GM12874 (cell line): ENCODE measurements at regions not wholly inside any gene's neighbourhood (a gene's known extent, or its start where the extent isn't known, plus 50 kb on each side); places are given as distances from the start of the nearest gene placed in this dataset.

ENCODE experiments used
- TF ChIP-seq, protein P1 (sequence below): IDR thresholded peaks from 2 replicates; pipeline ENCODE4 v1.5.1; 2011; ENCODE audit warnings: low read depth, mild to moderate bottlenecking, control low read depth, low read length, moderate library complexity; ENCODE audit not compliant: insufficient read depth

DNA sequence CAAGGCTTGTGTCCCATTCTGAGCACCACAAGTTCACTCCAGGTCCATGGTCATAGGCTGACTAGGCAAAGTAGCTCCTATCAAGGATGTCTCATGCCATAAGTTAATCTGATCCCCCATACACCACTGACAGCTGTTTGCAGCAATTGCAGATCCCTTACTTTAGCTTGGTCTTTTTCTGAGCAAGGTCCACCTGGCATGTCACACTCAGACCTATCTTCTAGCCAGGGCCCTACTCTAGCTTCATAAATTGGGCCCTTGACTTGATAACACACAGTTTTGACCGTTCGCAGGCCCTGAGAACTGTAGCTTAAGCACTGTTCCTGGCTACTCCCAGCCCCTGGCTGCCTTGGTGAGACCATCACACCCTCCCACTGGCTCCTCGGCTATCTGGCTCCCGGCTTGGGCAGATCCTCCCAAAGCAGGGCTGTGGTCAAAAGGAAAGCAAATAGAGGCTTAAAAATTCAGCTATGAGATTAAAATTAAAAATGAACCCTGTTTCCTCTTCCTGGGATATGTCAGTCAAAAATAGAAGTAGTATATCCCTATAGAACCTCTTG is 427.4 kb downstream of the RAB28 start:
- TF ChIP-seq, protein P1, sequence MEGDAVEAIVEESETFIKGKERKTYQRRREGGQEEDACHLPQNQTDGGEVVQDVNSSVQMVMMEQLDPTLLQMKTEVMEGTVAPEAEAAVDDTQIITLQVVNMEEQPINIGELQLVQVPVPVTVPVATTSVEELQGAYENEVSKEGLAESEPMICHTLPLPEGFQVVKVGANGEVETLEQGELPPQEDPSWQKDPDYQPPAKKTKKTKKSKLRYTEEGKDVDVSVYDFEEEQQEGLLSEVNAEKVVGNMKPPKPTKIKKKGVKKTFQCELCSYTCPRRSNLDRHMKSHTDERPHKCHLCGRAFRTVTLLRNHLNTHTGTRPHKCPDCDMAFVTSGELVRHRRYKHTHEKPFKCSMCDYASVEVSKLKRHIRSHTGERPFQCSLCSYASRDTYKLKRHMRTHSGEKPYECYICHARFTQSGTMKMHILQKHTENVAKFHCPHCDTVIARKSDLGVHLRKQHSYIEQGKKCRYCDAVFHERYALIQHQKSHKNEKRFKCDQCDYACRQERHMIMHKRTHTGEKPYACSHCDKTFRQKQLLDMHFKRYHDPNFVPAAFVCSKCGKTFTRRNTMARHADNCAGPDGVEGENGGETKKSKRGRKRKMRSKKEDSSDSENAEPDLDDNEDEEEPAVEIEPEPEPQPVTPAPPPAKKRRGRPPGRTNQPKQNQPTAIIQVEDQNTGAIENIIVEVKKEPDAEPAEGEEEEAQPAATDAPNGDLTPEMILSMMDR, result no peak

DNA sequence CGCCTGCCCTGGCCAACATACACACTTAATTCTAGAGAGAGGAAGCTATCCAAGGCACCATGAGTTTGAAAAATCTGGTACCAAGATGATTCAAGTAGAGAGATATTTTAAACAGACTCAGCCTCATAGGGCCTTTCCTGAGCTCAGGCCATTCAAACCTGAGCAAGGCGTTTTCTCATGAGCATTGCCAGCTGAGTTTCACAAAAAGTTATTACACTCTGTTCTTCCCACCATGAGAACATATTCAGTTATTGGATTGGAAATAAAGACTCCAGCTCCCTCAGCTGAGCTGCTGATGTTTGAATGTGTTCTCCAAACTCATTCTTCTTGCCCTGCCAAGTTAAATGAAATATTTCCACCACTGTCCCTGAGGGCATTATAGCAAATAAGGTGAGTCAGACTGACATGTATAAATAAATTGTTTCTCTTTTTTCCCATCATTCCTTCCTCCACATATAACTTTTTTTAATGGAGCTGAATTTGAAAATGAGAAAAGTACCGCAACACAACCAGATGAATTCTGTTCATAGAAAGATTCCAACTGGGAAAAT is 429.6 kb downstream of the RAB28 start:
- TF ChIP-seq, protein P1, result no peak

DNA sequence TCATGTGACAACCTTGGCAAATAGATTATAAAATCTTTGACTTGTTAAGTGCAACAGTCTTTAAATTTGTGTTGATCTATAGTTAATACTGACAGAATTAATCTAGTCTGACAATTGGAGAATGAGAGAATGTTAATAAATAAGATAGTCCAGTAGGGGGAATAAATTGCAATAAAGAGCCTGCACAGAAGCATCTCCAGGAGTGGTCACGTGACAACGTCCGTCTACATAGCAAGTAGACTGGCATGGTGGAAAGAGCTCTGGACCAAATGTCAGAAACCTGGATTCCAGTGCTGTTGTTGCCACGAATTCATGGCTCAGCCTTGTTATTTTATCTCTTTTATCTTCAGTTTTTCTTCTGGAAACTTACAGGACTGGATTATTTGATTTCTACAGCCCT is 436.5 kb downstream of the RAB28 start:
- TF ChIP-seq, protein P1, result no peak

DNA sequence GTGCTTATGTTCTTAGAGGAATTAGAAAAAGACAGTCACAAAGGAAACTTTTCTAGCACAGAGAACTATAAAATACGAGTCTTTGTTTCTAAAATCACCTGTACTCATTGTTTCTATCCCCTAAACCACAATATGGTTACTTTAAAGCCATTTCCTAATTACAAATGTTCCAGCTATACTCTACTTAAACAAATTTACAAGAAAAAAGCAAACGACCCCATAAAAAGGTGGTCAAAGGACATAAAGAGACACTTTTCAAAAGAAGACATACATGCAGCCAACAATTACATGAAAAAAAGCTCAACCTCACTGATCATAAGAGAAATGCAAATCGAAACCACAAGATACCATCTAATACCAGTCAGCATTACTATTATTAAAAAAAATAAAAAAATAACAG is 447.3 kb downstream of the RAB28 start:
- TF ChIP-seq, protein P1, result no peak

DNA sequence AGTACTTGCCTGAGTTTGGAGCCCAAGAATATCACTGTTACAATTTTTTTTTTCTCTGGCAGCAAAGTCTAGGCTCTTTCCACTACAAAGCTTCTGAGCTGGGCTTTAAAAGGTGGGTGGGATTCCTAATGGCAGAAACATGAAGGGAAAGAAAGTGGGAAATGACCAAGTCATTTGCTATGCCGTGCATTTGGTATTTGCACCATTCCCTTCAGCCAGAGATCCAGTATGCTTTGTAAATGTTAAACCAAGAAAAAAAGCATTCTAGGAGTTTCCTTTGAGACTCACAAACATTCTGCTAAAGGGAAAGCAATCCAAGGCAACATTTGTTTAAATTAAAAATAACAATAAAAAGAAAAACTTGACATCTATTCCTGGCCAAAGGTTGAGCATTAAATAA is 451.2 kb downstream of the RAB28 start:
- TF ChIP-seq, protein P1, result no peak

DNA sequence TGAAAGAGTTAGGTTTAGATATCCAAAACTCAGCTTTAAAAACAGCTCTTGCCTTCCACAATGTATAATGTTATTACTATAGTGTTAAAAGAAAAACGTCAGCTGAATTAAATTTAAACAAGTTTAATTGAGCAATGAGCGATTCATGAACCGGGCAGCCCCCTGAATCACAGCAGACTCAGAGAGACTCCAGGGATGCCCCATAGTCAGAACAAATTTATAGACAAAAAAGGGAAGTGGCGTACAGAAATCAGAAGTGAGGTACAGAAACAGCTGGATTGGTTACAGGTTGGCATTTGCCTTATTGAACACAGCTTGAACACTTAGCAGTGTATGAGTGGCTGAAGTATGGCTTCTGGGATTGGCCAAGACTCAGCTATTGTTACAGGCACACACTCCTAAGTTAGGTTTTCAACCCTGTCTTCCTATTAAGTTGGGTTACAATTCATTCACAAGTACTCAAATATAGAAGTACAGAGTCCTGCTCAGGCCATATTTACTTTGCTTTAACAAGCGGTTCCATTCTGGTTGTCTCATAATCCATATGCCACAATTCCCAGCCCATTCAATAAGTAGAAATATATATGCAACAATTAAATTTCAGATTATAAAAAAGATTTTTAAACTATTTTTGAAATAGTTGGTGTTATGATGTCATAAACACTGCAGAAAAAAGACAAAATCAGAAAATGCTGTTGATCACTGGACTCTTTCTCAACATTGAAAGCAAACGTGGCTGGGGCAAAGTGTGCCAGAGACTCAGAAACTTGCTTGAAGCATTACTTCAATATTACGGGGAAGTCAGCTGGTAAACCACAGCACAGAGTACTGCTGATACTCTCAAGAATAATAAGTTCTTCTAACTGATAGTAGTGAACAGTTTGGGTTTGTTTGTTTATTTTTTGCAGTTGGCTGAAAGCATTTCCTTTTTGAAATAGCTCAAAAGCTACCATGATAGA is 459.7 kb downstream of the RAB28 start:
- TF ChIP-seq, protein P1, result no peak

DNA sequence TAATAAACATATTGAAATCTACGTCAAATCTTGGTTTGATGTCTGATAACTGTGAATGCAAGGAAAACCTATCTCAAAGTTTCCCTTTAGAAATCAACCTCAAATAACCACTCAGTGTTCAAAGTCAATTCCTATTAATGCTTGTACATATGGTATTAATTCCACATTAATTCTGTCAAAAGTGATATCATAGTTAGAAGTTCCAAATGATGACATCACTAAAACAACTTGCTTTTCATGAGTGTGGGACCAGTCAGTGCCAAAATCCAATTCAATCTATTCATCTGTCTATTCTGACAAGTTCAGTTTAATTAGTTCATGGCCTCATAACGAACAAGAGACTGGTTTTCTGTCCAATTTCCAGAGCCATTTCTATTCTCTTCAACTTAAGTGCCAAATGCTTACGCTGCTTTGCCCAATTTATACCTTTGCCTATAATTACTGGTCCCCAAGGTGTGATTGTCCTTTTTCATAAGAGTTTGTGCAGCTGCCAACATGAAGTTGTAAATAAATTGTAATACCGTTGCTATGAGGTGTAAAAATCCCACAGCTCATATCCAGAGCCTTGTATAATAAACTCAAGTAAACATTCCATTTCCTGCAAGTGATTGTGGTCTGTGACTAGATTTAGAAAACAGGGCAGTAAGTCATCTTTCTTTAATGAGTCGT is 476.2 kb downstream of the RAB28 start:
- TF ChIP-seq, protein P1, result no peak
